SU-DHL-6 (cell line): ENCODE measurements at regions not wholly inside any gene's neighbourhood (a gene's known extent, or its start where the extent isn't known, plus 50 kb on each side); places are given as distances from the start of the nearest gene placed in this dataset.

Experiments used
- H2AFZ ChIP-seq: fragments of 200-600 bp; sonication (generic); 2 replicates; pipeline ENCODE4 v1.6.1; 2014; ENCODE audit warnings: low read depth, mild to moderate bottlenecking, moderate library complexity, mixed read lengths, antibody characterized with exemption, low read length; ENCODE audit not compliant: severe bottlenecking
- H3F3A ChIP-seq: fragments of 200-600 bp; shearing (Covaris generic); 2 replicates; pipeline ENCODE4 v1.6.0; 2016; ENCODE audit warnings: antibody characterized with exemption, mild to moderate bottlenecking; ENCODE audit not compliant: insufficient read depth
- H3K27ac ChIP-seq: fragments of 200-600 bp; sonication (generic); 2 replicates; pipeline ENCODE4 v1.5.1; 2016; ENCODE audit warnings: low read depth, mild to moderate bottlenecking, low read length, moderate library complexity, mixed read lengths
- H3K27me3 ChIP-seq: fragments of 200-600 bp; sonication (generic), shearing (Covaris generic); 2 replicates; pipeline ENCODE4 v1.6.0; 2014; ENCODE audit warnings: mild to moderate bottlenecking, low read length
- H3K36me3 ChIP-seq: fragments of 200-600 bp; sonication (generic); 2 replicates; pipeline ENCODE4 v1.6.1; 2014; ENCODE audit warnings: mild to moderate bottlenecking, low read length, mixed read lengths
- H3K4me2 ChIP-seq: fragments of 300-600, 200-600 bp; shearing (Covaris generic), sonication (generic); 2 replicates; pipeline ENCODE4 v1.6.0; 2014; ENCODE audit warnings: low read length, low read depth, mild to moderate bottlenecking; ENCODE audit not compliant: poor library complexity, severe bottlenecking
- H3K4me3 ChIP-seq: fragments of 200-600 bp; sonication (generic); 2 replicates; pipeline ENCODE4 v1.5.1; 2014; ENCODE audit warnings: antibody characterized with exemption, low read length, mild to moderate bottlenecking, mixed read lengths; ENCODE audit not compliant: insufficient read depth, poor library complexity, severe bottlenecking
- H3K79me2 ChIP-seq: fragments of 200-600 bp; sonication (generic); 2 replicates; pipeline ENCODE4 v1.6.1; 2014; ENCODE audit warnings: mild to moderate bottlenecking, low read length, moderate library complexity; ENCODE audit not compliant: insufficient read depth
- H3K9ac ChIP-seq: fragments of 200-600 bp; sonication (generic); 2 replicates; pipeline ENCODE4 v1.7.0; 2014; ENCODE audit warnings: mild to moderate bottlenecking, low read length
- H3K9me2 ChIP-seq: fragments of 200-600 bp; sonication (generic); replicated peaks from 2 replicates; pipeline ENCODE4 v1.6.1; 2014; ENCODE audit warnings: low read length; ENCODE audit not compliant: insufficient read depth
- H3K9me3 ChIP-seq: fragments of 200-600 bp; sonication (generic); 2 replicates; pipeline ENCODE4 v1.6.1; 2014; ENCODE audit warnings: low read length, mixed read lengths; ENCODE audit not compliant: insufficient read depth
- H4K20me1 ChIP-seq: fragments of 200-600 bp; sonication (generic); 2 replicates; pipeline ENCODE4 v1.6.1; 2014; ENCODE audit warnings: low read depth, mild to moderate bottlenecking, antibody characterized with exemption, low read length, moderate library complexity, mixed read lengths
- EZH2phosphoT487 ChIP-seq: fragments of 200-600 bp; sonication (generic), shearing (Covaris generic); conservative IDR thresholded peaks from 2 replicates; pipeline ENCODE4 v1.6.1; 2018; ENCODE audit warnings: mild to moderate bottlenecking, antibody characterized with exemption, low read length, moderate library complexity, mixed read lengths
- TF ChIP-seq, protein P1 (sequence below): fragments of 200-600 bp; sonication (generic); IDR thresholded peaks from one replicate; pipeline ENCODE4 v1.5.1; 2017; ENCODE audit warnings: antibody characterized with exemption, mild to moderate bottlenecking, low read length, moderate library complexity; ENCODE audit not compliant: insufficient read depth, poor library complexity, severe bottlenecking

DNA sequence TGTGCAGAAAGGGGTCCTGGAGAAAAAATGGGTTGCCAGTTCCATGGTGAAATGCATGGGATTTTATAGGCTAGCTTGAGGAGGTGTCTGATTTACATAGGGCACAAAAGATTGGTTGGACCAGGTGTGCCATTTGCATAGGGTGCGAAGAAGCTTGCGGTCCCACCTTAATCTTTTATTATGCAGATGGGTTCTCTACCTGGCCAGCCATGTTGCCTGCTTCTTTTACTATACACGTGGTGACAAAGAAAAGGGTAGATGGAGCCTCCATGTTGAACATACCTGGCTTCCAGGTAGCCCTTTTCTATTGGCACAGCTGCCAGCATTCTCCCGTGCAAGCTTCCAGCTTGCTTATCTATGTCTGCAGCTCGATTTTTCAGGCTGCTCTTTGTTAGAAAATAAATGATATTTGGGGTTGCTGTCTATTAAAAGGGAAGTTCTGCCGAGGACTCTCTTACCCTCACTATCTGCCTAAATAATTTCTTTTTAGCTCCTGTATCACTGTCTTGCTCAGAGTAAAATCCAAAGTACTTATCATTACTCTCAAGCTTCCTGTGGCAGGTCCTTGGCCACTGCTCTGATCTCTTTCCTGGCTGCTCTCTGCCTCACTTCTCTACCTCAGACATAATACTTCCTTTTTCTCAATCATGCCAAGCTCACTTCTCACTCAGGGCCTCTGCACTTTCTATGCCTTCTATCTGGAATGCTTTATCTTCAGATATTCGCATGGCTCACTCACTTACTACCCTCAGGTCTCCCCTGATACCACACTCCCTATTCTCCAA lies 216.0 kb upstream of the DAAM1 start:
- TF ChIP-seq, protein P1, sequence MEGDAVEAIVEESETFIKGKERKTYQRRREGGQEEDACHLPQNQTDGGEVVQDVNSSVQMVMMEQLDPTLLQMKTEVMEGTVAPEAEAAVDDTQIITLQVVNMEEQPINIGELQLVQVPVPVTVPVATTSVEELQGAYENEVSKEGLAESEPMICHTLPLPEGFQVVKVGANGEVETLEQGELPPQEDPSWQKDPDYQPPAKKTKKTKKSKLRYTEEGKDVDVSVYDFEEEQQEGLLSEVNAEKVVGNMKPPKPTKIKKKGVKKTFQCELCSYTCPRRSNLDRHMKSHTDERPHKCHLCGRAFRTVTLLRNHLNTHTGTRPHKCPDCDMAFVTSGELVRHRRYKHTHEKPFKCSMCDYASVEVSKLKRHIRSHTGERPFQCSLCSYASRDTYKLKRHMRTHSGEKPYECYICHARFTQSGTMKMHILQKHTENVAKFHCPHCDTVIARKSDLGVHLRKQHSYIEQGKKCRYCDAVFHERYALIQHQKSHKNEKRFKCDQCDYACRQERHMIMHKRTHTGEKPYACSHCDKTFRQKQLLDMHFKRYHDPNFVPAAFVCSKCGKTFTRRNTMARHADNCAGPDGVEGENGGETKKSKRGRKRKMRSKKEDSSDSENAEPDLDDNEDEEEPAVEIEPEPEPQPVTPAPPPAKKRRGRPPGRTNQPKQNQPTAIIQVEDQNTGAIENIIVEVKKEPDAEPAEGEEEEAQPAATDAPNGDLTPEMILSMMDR: no peak
- TF ChIP-seq EZH2phosphoT487: no peak
- no peak overlapping the region for H3K4me2 ChIP-seq
- H3K9me3 ChIP-seq: no peaks in the 10 kb centered on the region
- no peaks in the 10 kb centered on the region for H3K79me2 ChIP-seq
- H4K20me1 ChIP-seq: no peaks in the 10 kb centered on the region
- H2AFZ ChIP-seq: no peak overlapping the region
- H3K9ac ChIP-seq: no peak overlapping the region
- H3K9me2 ChIP-seq: no peaks in the 10 kb centered on the region
- no peaks in the 10 kb centered on the region for H3K36me3 ChIP-seq
- H3F3A ChIP-seq: no peaks in the 10 kb centered on the region
- H3K27me3 ChIP-seq: no peaks in the 10 kb centered on the region
- no peak overlapping the region for H3K4me3 ChIP-seq
- H3K27ac ChIP-seq: no peak overlapping the region

DNA sequence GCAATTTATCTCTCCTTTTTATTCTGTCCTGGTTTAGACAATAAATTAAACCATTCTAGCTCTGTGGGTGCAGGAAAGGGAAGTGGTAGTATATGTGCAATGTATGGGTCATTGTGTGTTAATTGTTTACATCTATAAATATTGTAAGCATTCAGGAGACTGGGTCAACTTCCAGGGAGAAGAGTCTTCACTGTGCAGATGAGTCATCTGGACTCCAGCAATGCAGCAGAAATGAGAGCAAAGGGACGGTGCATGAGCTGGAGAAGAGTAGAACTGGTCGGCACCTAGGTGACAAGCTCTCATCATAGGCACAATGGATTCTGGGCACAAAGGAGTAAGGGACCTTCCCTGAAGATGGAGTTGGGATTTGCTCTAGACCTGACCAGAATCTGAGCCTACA lies 211.1 kb upstream of the DAAM1 start:
- Histone ChIP-seq H3K36me3 (no peaks in the 10 kb centered on the region), H3F3A (no peaks in the 10 kb centered on the region), H4K20me1 (no peaks in the 10 kb centered on the region), H3K4me3 (no peak overlapping the region), H2AFZ (no peak overlapping the region), H3K79me2 (no peaks in the 10 kb centered on the region), H3K9ac (no peak overlapping the region), H3K27me3 (no peaks in the 10 kb centered on the region), H3K4me2 (no peak overlapping the region), H3K9me3 (no peaks in the 10 kb centered on the region), H3K9me2 (no peaks in the 10 kb centered on the region), H3K27ac (no peak overlapping the region)
- TF ChIP-seq, protein P1: no peak
- no peak for TF ChIP-seq EZH2phosphoT487

DNA sequence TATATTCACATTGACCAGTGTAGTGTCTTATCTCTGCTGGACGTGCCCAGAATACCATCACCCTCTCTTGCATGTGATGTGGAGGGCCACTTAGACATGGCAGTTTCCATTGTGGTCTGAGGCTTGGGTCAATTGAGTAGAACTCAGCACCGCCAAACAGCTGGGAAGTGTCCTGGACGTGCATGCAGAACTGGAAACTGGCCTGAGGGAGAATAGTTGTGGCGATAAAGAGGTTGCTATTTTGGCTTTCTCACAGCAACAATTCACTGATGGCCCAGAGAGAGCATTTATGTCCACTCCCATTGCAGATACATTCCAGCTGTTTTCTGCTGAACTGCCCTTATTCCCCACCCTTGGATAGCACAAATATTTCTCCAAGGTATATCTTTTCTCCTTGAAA lies 210.1 kb upstream of the DAAM1 start:
- Histone ChIP-seq H3K9me2 (no peaks in the 10 kb centered on the region), H4K20me1 (no peaks in the 10 kb centered on the region), H3K9ac (no peak overlapping the region), H3K27me3 (no peaks in the 10 kb centered on the region), H3K79me2 (no peaks in the 10 kb centered on the region), H3K9me3 (no peaks in the 10 kb centered on the region), H2AFZ (no peak overlapping the region), H3K4me3 (no peak overlapping the region), H3K4me2 (no peak overlapping the region), H3K27ac (no peak overlapping the region), H3F3A (no peaks in the 10 kb centered on the region), H3K36me3 (no peaks in the 10 kb centered on the region)
- no peak for TF ChIP-seq EZH2phosphoT487
- TF ChIP-seq, protein P1: no peak
